H7 (cell line): ENCODE measurements at regions not wholly inside any gene's neighbourhood (a gene's known extent, or its start where the extent isn't known, plus 50 kb on each side); places are given as distances from the start of the nearest gene placed in this dataset.

Experiments used
- DNase-seq: peaks from one replicate; pipeline ENCODE4 v3.0.0; 2012
- H3K27me3 ChIP-seq: 2 replicates; pipeline ENCODE4 v1.6.0; 2011; ENCODE audit warnings: mild to moderate bottlenecking, low read length; ENCODE audit not compliant: control insufficient read depth, insufficient read depth
- H3K36me3 ChIP-seq: replicated peaks from 2 replicates; pipeline ENCODE4 v1.5.1; 2011; ENCODE audit warnings: low read length; ENCODE audit not compliant: control insufficient read depth, insufficient read depth
- H3K4me3 ChIP-seq: 2 replicates; pipeline ENCODE4 v1.5.1; 2011; ENCODE audit warnings: low read depth, mild to moderate bottlenecking, control low read depth, low read length, moderate library complexity; ENCODE audit not compliant: insufficient read depth

- no peak for DNase-seq
- H3K4me3 ChIP-seq: no peak overlapping the region
- H3K36me3 ChIP-seq: no peaks in the 10 kb centered on the region
- no peaks in the 10 kb centered on the region for H3K27me3 ChIP-seq
Measured at GRCh38 chr17:79452706-79453105, 158.1 kb downstream of the RBFOX3 start.

- Histone ChIP-seq H3K36me3 (no peaks in the 10 kb centered on the region), H3K27me3 (no peaks in the 10 kb centered on the region), H3K4me3 (no peak overlapping the region)
- no peak for DNase-seq
Measured at GRCh38 chr17:79451167-79451566, 159.7 kb downstream of the RBFOX3 start.

GRCh38 chr17:79446399-79447009 lies 164.3 kb downstream of the RBFOX3 start:
- no peaks in the 10 kb centered on the region for H3K36me3 ChIP-seq
- H3K4me3 ChIP-seq: no peak overlapping the region
- H3K27me3 ChIP-seq: no peaks in the 10 kb centered on the region
- no peak for DNase-seq

GRCh38 chr17:79444198-79444597 lies 166.7 kb downstream of the RBFOX3 start:
- H3K36me3 ChIP-seq: no peaks in the 10 kb centered on the region
- DNase-seq: no peak
- H3K4me3 ChIP-seq: no peak overlapping the region
- H3K27me3 ChIP-seq: no peaks in the 10 kb centered on the region

GRCh38 chr17:79443026-79443425 lies 167.8 kb downstream of the RBFOX3 start:
- DNase-seq: no peak
- Histone ChIP-seq H3K4me3 (no peak overlapping the region), H3K36me3 (no peaks in the 10 kb centered on the region), H3K27me3 (no peaks in the 10 kb centered on the region)

GRCh38 chr17:79441356-79442160 lies 169.3 kb downstream of the RBFOX3 start:
- Histone ChIP-seq H3K36me3 (no peaks in the 10 kb centered on the region), H3K4me3 (no peak overlapping the region), H3K27me3 (no peaks in the 10 kb centered on the region)
- no peak for DNase-seq

GRCh38 chr17:79440251-79440650 lies 170.6 kb downstream of the RBFOX3 start:
- Histone ChIP-seq H3K36me3 (no peaks in the 10 kb centered on the region), H3K27me3 (no peaks in the 10 kb centered on the region), H3K4me3 (no peak overlapping the region)
- DNase-seq: no peak

- H3K27me3 ChIP-seq: no peaks in the 10 kb centered on the region
- no peak for DNase-seq
- H3K36me3 ChIP-seq: no peaks in the 10 kb centered on the region
- no peak overlapping the region for H3K4me3 ChIP-seq
Measured at GRCh38 chr17:79439493-79439892, 171.4 kb downstream of the RBFOX3 start.

GRCh38 chr17:79438546-79439334 lies 172.1 kb downstream of the RBFOX3 start:
- Histone ChIP-seq H3K27me3 (no peaks in the 10 kb centered on the region), H3K36me3 (no peaks in the 10 kb centered on the region), H3K4me3 (no peak overlapping the region)
- no peak for DNase-seq

GRCh38 chr17:79438058-79438457 lies 172.8 kb downstream of the RBFOX3 start:
- no peak overlapping the region for H3K4me3 ChIP-seq
- H3K27me3 ChIP-seq: no peaks in the 10 kb centered on the region
- H3K36me3 ChIP-seq: no peaks in the 10 kb centered on the region
- no peak for DNase-seq

- Histone ChIP-seq H3K4me3 (no peak overlapping the region), H3K36me3 (no peaks in the 10 kb centered on the region), H3K27me3 (no peaks in the 10 kb centered on the region)
- no peak for DNase-seq
Measured at GRCh38 chr17:79437081-79437480, 173.8 kb downstream of the RBFOX3 start.

GRCh38 chr17:79435962-79436361 lies 174.9 kb downstream of the RBFOX3 start:
- DNase-seq: no peak

GRCh38 chr17:79435296-79435695 lies 175.6 kb downstream of the RBFOX3 start:
- no peak overlapping the region for H3K4me3 ChIP-seq
- H3K36me3 ChIP-seq: no peaks in the 10 kb centered on the region
- no peak for DNase-seq
- no peaks in the 10 kb centered on the region for H3K27me3 ChIP-seq

More at GRCh38 chr17:79435962-79436361, 174.9 kb downstream of the RBFOX3 start:
- Histone ChIP-seq H3K36me3 (no peaks in the 10 kb centered on the region), H3K4me3 (no peak overlapping the region), H3K27me3 (no peaks in the 10 kb centered on the region)

GRCh38 chr17:79434215-79434614 lies 176.6 kb downstream of the RBFOX3 start:
- H3K27me3 ChIP-seq: no peaks in the 10 kb centered on the region
- DNase-seq: no peak

GRCh38 chr17:79433379-79433778 lies 177.5 kb downstream of the RBFOX3 start:
- H3K27me3 ChIP-seq: no peaks in the 10 kb centered on the region
- no peaks in the 10 kb centered on the region for H3K36me3 ChIP-seq

More at GRCh38 chr17:79434215-79434614, 176.6 kb downstream of the RBFOX3 start:
- no peak overlapping the region for H3K4me3 ChIP-seq
- no peaks in the 10 kb centered on the region for H3K36me3 ChIP-seq

More at GRCh38 chr17:79433379-79433778, 177.5 kb downstream of the RBFOX3 start:
- DNase-seq: no peak
- no peak overlapping the region for H3K4me3 ChIP-seq
